DND-41 (cell line): ENCODE measurements at regions not wholly inside any gene's neighbourhood (a gene's known extent, or its start where the extent isn't known, plus 50 kb on each side); places are given as distances from the start of the nearest gene placed in this dataset.

Source experiments
- ATAC-seq: fragments of 200-7000 bp; cut with Tn5 transposase; 3 replicates; pipeline ENCODE4 v1.9.1; 2021; ENCODE audit warnings: low read depth; ENCODE audit not compliant: insufficient read depth
- DNase-seq: peaks from one replicate; pipeline ENCODE4 v3.0.0-alpha.2; 2020
- H2AFZ ChIP-seq: 2 replicates; pipeline ENCODE4 v1.6.0; 2012; ENCODE audit warnings: low read depth, low read length
- H3K27ac ChIP-seq: 2 replicates; pipeline ENCODE4 v1.5.1; 2012; ENCODE audit warnings: low read length, inconsistent platforms
- H3K27me3 ChIP-seq: fragments of 200-600 bp; sonication (generic); 2 replicates; pipeline ENCODE4 v1.6.0; 2012; ENCODE audit warnings: low read length, mild to moderate bottlenecking, inconsistent platforms; ENCODE audit not compliant: insufficient read depth, poor library complexity
- H3K36me3 ChIP-seq: 2 replicates; pipeline ENCODE4 v1.5.1; 2012; ENCODE audit warnings: low read length, inconsistent platforms; ENCODE audit not compliant: insufficient read depth
- H3K4me1 ChIP-seq: 2 replicates; pipeline ENCODE4 v1.5.1; 2012; ENCODE audit warnings: mild to moderate bottlenecking, low read length; ENCODE audit not compliant: insufficient read depth
- H3K4me2 ChIP-seq: 2 replicates; pipeline ENCODE4 v1.6.0; 2012; ENCODE audit warnings: mild to moderate bottlenecking, moderate library complexity, low read length, inconsistent platforms; ENCODE audit not compliant: insufficient read depth
- H3K4me3 ChIP-seq, 2 experiments: fragments of 200-600 bp in 1 of 2; shearing (Covaris generic) in 1 of 2; 2 replicates each; pipeline ENCODE4 v1.5.1; 2012 to 2016; ENCODE audit warnings: inconsistent platforms in 2 of 2, low read length in 2 of 2, mild to moderate bottlenecking in 2 of 2, low read depth in 1 of 2, moderate library complexity in 1 of 2
- H3K79me2 ChIP-seq: 2 replicates; pipeline ENCODE4 v1.6.0; 2012; ENCODE audit warnings: low read length, inconsistent platforms; ENCODE audit not compliant: insufficient read depth
- H3K9ac ChIP-seq: 2 replicates; pipeline ENCODE4 v1.6.0; 2012; ENCODE audit warnings: low read depth, mild to moderate bottlenecking, inconsistent platforms, low read length, moderate library complexity
- H3K9me3 ChIP-seq: 2 replicates; pipeline ENCODE4 v1.5.1; 2012; ENCODE audit warnings: low read length, moderate library complexity, mild to moderate bottlenecking, inconsistent platforms; ENCODE audit not compliant: insufficient read depth, severe bottlenecking
- H4K20me1 ChIP-seq: 2 replicates; pipeline ENCODE4 v1.6.0; 2012; ENCODE audit warnings: low read length; ENCODE audit not compliant: insufficient read depth
- EZH2 ChIP-seq: IDR thresholded peaks from 3 replicates; pipeline ENCODE4 v1.6.1; 2012; ENCODE audit warnings: borderline replicate concordance, low read depth, mild to moderate bottlenecking, moderate library complexity, low read length, inconsistent platforms; ENCODE audit not compliant: severe bottlenecking
- TF ChIP-seq, protein P1 (sequence below): IDR thresholded peaks from 2 replicates; pipeline ENCODE4 v1.5.1; 2012; ENCODE audit warnings: borderline replicate concordance, low read length, moderate library complexity, mild to moderate bottlenecking; ENCODE audit not compliant: poor library complexity, severe bottlenecking; ENCODE audit errors: extremely low read depth

GRCh38 chr4:38275331-38276100 is 315.3 kb downstream of the PTTG2 start:
- Histone ChIP-seq H3K9ac (no peak overlapping the region), H3K4me3 (no peak overlapping the region), H3K4me2 (no peak overlapping the region), H3K4me1 (no peaks in the 10 kb centered on the region), H3K79me2 (no peaks in the 10 kb centered on the region), H2AFZ (no peak overlapping the region), H4K20me1 (no peaks in the 10 kb centered on the region), H3K36me3 (no peaks in the 10 kb centered on the region), H3K9me3 (peaks cover 3% of the 10 kb centered on the region), H3K27me3 (no peaks in the 10 kb centered on the region), H3K27ac (no peak overlapping the region)
- TF ChIP-seq EZH2 = no peak
- TF ChIP-seq, protein P1, sequence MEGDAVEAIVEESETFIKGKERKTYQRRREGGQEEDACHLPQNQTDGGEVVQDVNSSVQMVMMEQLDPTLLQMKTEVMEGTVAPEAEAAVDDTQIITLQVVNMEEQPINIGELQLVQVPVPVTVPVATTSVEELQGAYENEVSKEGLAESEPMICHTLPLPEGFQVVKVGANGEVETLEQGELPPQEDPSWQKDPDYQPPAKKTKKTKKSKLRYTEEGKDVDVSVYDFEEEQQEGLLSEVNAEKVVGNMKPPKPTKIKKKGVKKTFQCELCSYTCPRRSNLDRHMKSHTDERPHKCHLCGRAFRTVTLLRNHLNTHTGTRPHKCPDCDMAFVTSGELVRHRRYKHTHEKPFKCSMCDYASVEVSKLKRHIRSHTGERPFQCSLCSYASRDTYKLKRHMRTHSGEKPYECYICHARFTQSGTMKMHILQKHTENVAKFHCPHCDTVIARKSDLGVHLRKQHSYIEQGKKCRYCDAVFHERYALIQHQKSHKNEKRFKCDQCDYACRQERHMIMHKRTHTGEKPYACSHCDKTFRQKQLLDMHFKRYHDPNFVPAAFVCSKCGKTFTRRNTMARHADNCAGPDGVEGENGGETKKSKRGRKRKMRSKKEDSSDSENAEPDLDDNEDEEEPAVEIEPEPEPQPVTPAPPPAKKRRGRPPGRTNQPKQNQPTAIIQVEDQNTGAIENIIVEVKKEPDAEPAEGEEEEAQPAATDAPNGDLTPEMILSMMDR = no peak
- ATAC-seq (no peak), DNase-seq (no peak)

DNA sequence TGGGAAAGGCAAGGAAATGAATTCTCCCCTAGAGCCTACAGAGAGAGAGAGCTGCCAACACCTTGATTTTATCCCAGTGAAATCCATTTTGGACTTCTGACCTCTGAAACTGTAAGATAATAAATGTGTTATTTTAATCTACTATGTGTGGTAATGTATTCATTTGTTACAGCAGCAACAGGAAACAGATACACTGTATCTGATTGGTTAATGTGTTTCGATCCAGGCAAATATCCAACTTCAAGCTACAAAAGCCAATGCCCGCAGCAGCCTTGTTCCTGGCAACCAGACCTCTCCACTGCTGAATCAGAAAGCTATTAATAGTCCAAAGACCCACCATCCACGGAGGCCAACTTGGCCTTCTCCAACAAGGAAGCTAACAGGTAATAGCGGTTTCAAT is 318.1 kb downstream of the PTTG2 start:
- Histone ChIP-seq H3K9ac (no peak overlapping the region), H3K4me2 (no peak overlapping the region), H2AFZ (no peak overlapping the region), H3K27ac (no peak overlapping the region), H3K27me3 (no peaks in the 10 kb centered on the region), H3K36me3 (no peaks in the 10 kb centered on the region), H3K9me3 (peaks cover 3% of the 10 kb centered on the region), H3K4me1 (0 out of 2 replicates have a peak, but pooled peaks cover under 1% of the 10 kb centered on the region), H3K79me2 (no peaks in the 10 kb centered on the region), H3K4me3 (no peak overlapping the region), H4K20me1 (no peaks in the 10 kb centered on the region)
- no peak for ATAC-seq
- no peak for DNase-seq
- TF ChIP-seq EZH2 = no peak

GRCh38 chr4:38279077-38279476 is 318.9 kb downstream of the PTTG2 start:
- H3K4me1 ChIP-seq = peaks cover 9% of the 10 kb centered on the region
- ATAC-seq = no peak
- H4K20me1 ChIP-seq = no peaks in the 10 kb centered on the region
- TF ChIP-seq, protein P1 = no peak
- no peak for TF ChIP-seq EZH2
- H3K79me2 ChIP-seq = no peaks in the 10 kb centered on the region
- no peaks in the 10 kb centered on the region for H3K27me3 ChIP-seq
- H3K9ac ChIP-seq = no peak overlapping the region
- peaks cover 3% of the 10 kb centered on the region for H3K9me3 ChIP-seq
- H3K4me3 ChIP-seq = no peak overlapping the region
- H3K27ac ChIP-seq = no peak overlapping the region
- no peaks in the 10 kb centered on the region for H3K36me3 ChIP-seq
- no peak overlapping the region for H2AFZ ChIP-seq
- DNase-seq = no peak
- H3K4me2 ChIP-seq = no peak overlapping the region

DNA sequence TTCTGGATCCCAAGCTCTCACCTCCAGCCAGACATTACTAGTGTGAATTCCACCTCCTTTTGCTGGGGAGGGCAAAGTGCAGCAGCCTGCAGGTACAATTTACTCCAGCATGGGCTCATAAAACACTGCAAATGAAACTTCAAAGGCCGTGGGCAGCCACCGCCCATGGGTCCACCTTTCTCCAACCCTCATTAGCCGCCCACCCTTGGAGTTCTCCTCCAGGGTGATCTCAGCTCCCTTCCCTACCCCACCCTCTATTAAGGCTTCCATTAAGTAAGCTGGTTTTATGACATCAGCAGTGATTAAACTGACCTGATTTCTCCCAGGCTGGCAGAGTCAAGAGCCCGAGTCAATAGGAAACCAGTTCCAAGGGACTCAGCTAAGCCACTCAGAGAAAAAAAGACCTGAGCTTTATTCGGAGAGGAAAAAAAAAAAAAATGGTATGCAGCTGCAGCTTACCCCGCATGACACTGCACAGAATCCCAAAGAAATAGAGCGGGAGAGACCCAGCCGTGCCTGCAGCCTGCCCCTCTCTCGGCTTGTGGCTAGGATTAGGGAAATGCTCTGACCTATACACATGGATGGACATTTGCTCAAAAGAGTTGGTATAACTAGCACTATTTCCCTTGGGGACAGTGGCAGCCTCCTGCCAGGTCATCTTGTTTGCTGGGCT is 319.6 kb downstream of the PTTG2 start:
- Histone ChIP-seq H3K4me2 (no peak overlapping the region), H3K4me3 (no peak overlapping the region), H3K9ac (no peak overlapping the region), H4K20me1 (no peaks in the 10 kb centered on the region), H3K27me3 (no peaks in the 10 kb centered on the region), H3K9me3 (peaks cover 3% of the 10 kb centered on the region), H2AFZ (no peak overlapping the region), H3K79me2 (no peaks in the 10 kb centered on the region), H3K36me3 (no peaks in the 10 kb centered on the region), H3K27ac (no peak overlapping the region), H3K4me1 (peaks cover 16% of the 10 kb centered on the region)
- DNase-seq (no peak), ATAC-seq (no peak)
- TF ChIP-seq, protein P1 = no peak
- TF ChIP-seq EZH2 = no peak
